SK-N-SH (cell line): ENCODE measurements at regions not wholly inside any gene's neighbourhood (a gene's known extent, or its start where the extent isn't known, plus 50 kb on each side); places are given as distances from the start of the nearest gene placed in this dataset.

Source experiments
- EP300 ChIP-seq, 2 experiments: IDR thresholded peaks; 2 replicates each; pipeline versions ENCODE4 v1.4.0 to v1.6.1; 2012; ENCODE audit warnings: borderline replicate concordance in 1 of 2, low read depth in 1 of 2, low read length in 1 of 2
- EZH2phosphoT487 ChIP-seq: fragments of 200-600 bp; sonication (generic); IDR thresholded peaks from 2 replicates; pipeline ENCODE4 v1.6.1; 2017; ENCODE audit warnings: low read depth, mixed run types, mild to moderate bottlenecking, antibody characterized with exemption, moderate library complexity, borderline replicate concordance
- GABPA ChIP-seq: IDR thresholded peaks from 2 replicates; pipeline ENCODE4 v1.4.0; 2012; ENCODE audit warnings: low read depth, mild to moderate bottlenecking
- GATA2 ChIP-seq: sonication (generic); formaldehyde crosslinking; IDR thresholded peaks from 2 replicates; pipeline ENCODE4 v1.5.0; 2020; ENCODE audit warnings: mild to moderate bottlenecking, missing genetic modification reagents
- POLR2AphosphoS5 ChIP-seq: IDR thresholded peaks from 2 replicates; pipeline ENCODE4 v1.6.1; 2012; ENCODE audit warnings: low read depth, low read length
- RAD21 ChIP-seq: IDR thresholded peaks from 2 replicates; pipeline ENCODE4 v1.6.1; 2012; ENCODE audit warnings: mild to moderate bottlenecking, low read length
- TEAD4 ChIP-seq: IDR thresholded peaks from 2 replicates; pipeline ENCODE4 v1.4.0; 2012; ENCODE audit warnings: mild to moderate bottlenecking, borderline replicate concordance; ENCODE audit not compliant: insufficient read depth
- YY1 ChIP-seq: IDR thresholded peaks from 2 replicates; pipeline ENCODE4 v1.4.0; 2012; ENCODE audit warnings: low read depth, mild to moderate bottlenecking
- TF ChIP-seq, protein P1 (sequence below): fragments of 200-600 bp; sonication (generic); IDR thresholded peaks from 2 replicates; pipeline ENCODE4 v1.6.1; 2017; ENCODE audit warnings: antibody characterized with exemption, mild to moderate bottlenecking, moderate library complexity

DNA sequence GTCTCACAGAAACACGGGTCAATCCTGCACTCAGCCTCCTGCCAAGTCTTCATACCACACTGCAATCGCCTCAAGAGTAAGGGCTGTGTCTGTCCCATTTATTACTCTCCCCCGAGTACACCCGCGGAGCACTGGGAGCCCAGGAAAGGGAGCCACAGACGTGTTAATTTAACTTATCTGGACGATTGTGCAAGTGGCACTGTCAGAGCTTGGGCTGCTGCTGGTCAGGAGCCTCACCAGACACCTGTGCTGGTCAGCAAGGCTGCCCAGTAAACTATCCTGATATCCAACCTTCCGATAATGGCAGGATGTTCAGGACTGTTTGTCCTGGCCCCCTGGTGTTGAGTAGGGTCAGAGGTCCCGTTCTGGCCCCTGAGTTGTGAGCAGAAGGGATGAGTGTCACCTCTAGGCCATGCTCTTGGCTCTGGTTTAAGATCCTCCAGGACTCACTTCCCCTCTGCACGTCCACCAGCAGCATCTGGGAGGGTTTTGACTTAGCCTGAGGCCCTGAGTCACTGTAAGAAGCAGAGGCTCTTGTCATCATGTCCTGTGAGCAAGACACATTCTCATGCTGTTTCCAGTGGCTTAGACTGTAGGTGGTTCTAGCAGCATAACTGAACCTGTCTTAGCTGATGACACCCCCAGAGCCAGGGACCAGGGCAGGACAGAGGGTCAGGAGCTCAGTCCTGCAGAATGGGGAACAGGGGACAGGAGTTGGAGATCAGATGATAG is 82.5 kb upstream of the ARL4C start:
- no peak for TF ChIP-seq EZH2phosphoT487
- no peak for TF ChIP-seq RAD21
- TF ChIP-seq, protein P1, sequence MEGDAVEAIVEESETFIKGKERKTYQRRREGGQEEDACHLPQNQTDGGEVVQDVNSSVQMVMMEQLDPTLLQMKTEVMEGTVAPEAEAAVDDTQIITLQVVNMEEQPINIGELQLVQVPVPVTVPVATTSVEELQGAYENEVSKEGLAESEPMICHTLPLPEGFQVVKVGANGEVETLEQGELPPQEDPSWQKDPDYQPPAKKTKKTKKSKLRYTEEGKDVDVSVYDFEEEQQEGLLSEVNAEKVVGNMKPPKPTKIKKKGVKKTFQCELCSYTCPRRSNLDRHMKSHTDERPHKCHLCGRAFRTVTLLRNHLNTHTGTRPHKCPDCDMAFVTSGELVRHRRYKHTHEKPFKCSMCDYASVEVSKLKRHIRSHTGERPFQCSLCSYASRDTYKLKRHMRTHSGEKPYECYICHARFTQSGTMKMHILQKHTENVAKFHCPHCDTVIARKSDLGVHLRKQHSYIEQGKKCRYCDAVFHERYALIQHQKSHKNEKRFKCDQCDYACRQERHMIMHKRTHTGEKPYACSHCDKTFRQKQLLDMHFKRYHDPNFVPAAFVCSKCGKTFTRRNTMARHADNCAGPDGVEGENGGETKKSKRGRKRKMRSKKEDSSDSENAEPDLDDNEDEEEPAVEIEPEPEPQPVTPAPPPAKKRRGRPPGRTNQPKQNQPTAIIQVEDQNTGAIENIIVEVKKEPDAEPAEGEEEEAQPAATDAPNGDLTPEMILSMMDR: no peak
- no peak for TF ChIP-seq GATA2 (CRISPR knock-in tag)
- no peak for TF ChIP-seq EP300 (IDR thresholded peaks at IDR 0.05; ENCODE audit: borderline replicate concordance in 1 of 2, low read depth in 1 of 2, low read length in 1 of 2)
- TF ChIP-seq POLR2AphosphoS5: no peak
- TF ChIP-seq YY1: no peak
- TF ChIP-seq GABPA: no peak
- no peak for TF ChIP-seq TEAD4
